ENCODE measurements at regions not wholly inside any gene's neighbourhood (a gene's known extent, or its start where the extent isn't known, plus 50 kb on each side); places are given as distances from the start of the nearest gene placed in this dataset.

- no peak for TF ChIP-seq CTCF (IDR thresholded peaks at IDR 0.05; ENCODE audit: control insufficient read depth, insufficient read depth, low read depth, low read length, missing control alignments)
- H3K4me3 ChIP-seq (ENCODE audit: control insufficient read depth, low read depth, low read length): no peak overlapping the region
- no peak for DNase-seq (ENCODE audit: low read depth)
Observed at GRCh38 chr2:240336820-240337427, 98.5 kb upstream of the GPC1 start.

GRCh38 chr2:240338274-240338673, 97.2 kb upstream of the GPC1 start:
- TF ChIP-seq CTCF (IDR thresholded peaks at IDR 0.05; ENCODE audit: control insufficient read depth, insufficient read depth, low read depth, low read length, missing control alignments): no peak
- no peak for DNase-seq (ENCODE audit: low read depth)
- H3K4me3 ChIP-seq (ENCODE audit: control insufficient read depth, low read depth, low read length): no peak overlapping the region

GRCh38 chr2:240339411-240340360, 95.8 kb upstream of the GPC1 start:
- DNase-seq (ENCODE audit: low read depth): no peak
- TF ChIP-seq CTCF (IDR thresholded peaks at IDR 0.05; ENCODE audit: control insufficient read depth, insufficient read depth, low read depth, low read length, missing control alignments): no peak

GRCh38 chr2:240340361-240340761, 95.1 kb upstream of the GPC1 start:
- TF ChIP-seq CTCF (IDR thresholded peaks at IDR 0.05; ENCODE audit: control insufficient read depth, insufficient read depth, low read depth, low read length, missing control alignments): no peak
- H3K4me3 ChIP-seq (ENCODE audit: control insufficient read depth, low read depth, low read length): no peak overlapping the region
- no peak for DNase-seq (ENCODE audit: low read depth)

More at GRCh38 chr2:240339411-240340360, 95.8 kb upstream of the GPC1 start:
- no peak overlapping the region for H3K4me3 ChIP-seq (ENCODE audit: control insufficient read depth, low read depth, low read length)

- no peak for TF ChIP-seq CTCF (IDR thresholded peaks at IDR 0.05; ENCODE audit: control insufficient read depth, insufficient read depth, low read depth, low read length, missing control alignments)
- no peak for DNase-seq (ENCODE audit: low read depth)
- no peak overlapping the region for H3K4me3 ChIP-seq (ENCODE audit: control insufficient read depth, low read depth, low read length)
Observed at GRCh38 chr2:240341064-240341463, 94.4 kb upstream of the GPC1 start.

GRCh38 chr2:240343548-240343947, 91.9 kb upstream of the GPC1 start:
- DNase-seq (ENCODE audit: low read depth): no peak
- no peak overlapping the region for H3K4me3 ChIP-seq (ENCODE audit: control insufficient read depth, low read depth, low read length)
- no peak for TF ChIP-seq CTCF (IDR thresholded peaks at IDR 0.05; ENCODE audit: control insufficient read depth, insufficient read depth, low read depth, low read length, missing control alignments)

Data from AG09309 (cell line).